ENCODE measurements at regions not wholly inside any gene's neighbourhood (a gene's known extent, or its start where the extent isn't known, plus 50 kb on each side); places are given as distances from the start of the nearest gene placed in this dataset.

- no peak for DNase-seq (ENCODE audit: low read depth, low spot score)
Measured at GRCh38 chr5:20656262-20656661, 668.3 kb upstream of the CDH18 start.

- no peak for DNase-seq (ENCODE audit: low read depth, low spot score)
Measured at GRCh38 chr5:20655211-20655610, 667.2 kb upstream of the CDH18 start.

GRCh38 chr5:20654746-20655145 lies 666.7 kb upstream of the CDH18 start:
- no peak for DNase-seq (ENCODE audit: low read depth, low spot score)

- DNase-seq (ENCODE audit: low read depth, low spot score), result no peak
Measured at GRCh38 chr5:20654033-20654432, 666.0 kb upstream of the CDH18 start.

GRCh38 chr5:20649966-20650365 lies 662.0 kb upstream of the CDH18 start:
- DNase-seq (ENCODE audit: low read depth, low spot score), result no peak

GRCh38 chr5:20648981-20649380 lies 661.0 kb upstream of the CDH18 start:
- DNase-seq (ENCODE audit: low read depth, low spot score), result no peak

GRCh38 chr5:20636686-20637085 lies 648.7 kb upstream of the CDH18 start:
- DNase-seq (ENCODE audit: low read depth, low spot score), result no peak

- no peak for DNase-seq (ENCODE audit: low read depth, low spot score)
Measured at GRCh38 chr5:20619591-20619990, 631.6 kb upstream of the CDH18 start.

- no peak for DNase-seq (ENCODE audit: low read depth, low spot score)
Measured at GRCh38 chr5:20618340-20618739, 630.3 kb upstream of the CDH18 start.

- no peak for DNase-seq (ENCODE audit: low read depth, low spot score)
Measured at GRCh38 chr5:20617841-20618240, 629.8 kb upstream of the CDH18 start.

GRCh38 chr5:20615888-20616563 lies 628.0 kb upstream of the CDH18 start:
- DNase-seq (ENCODE audit: low read depth, low spot score), result no peak

- DNase-seq (ENCODE audit: low read depth, low spot score), result no peak
Measured at GRCh38 chr5:20611620-20612019, 623.6 kb upstream of the CDH18 start.

GRCh38 chr5:20610681-20611080 lies 622.7 kb upstream of the CDH18 start:
- no peak for DNase-seq (ENCODE audit: low read depth, low spot score)

- no peak for DNase-seq (ENCODE audit: low read depth, low spot score)
Measured at GRCh38 chr5:20609126-20609525, 621.1 kb upstream of the CDH18 start.

- DNase-seq (ENCODE audit: low read depth, low spot score), result no peak
Measured at GRCh38 chr5:20608567-20608966, 620.6 kb upstream of the CDH18 start.

GRCh38 chr5:20605732-20606525 lies 617.9 kb upstream of the CDH18 start:
- DNase-seq (ENCODE audit: low read depth, low spot score), result no peak

GRCh38 chr5:20604992-20605391 lies 617.0 kb upstream of the CDH18 start:
- DNase-seq (ENCODE audit: low read depth, low spot score), result no peak

GRCh38 chr5:20601678-20602100 lies 613.7 kb upstream of the CDH18 start:
- peak; percentile 92 for DNase-seq (ENCODE audit: low read depth, low spot score)

- no peak for DNase-seq (ENCODE audit: low read depth, low spot score)
Measured at GRCh38 chr5:20590356-20590755, 602.4 kb upstream of the CDH18 start.

GRCh38 chr5:20575571-20575970 lies 587.6 kb upstream of the CDH18 start:
- no peak for DNase-seq (ENCODE audit: low read depth, low spot score)

- no peak for DNase-seq (ENCODE audit: low read depth, low spot score)
Measured at GRCh38 chr5:20574576-20574975, 586.6 kb upstream of the CDH18 start.

GRCh38 chr5:20572614-20573013 lies 584.6 kb upstream of the CDH18 start:
- no peak for DNase-seq (ENCODE audit: low read depth, low spot score)

- no peak for DNase-seq (ENCODE audit: low read depth, low spot score)
Measured at GRCh38 chr5:20570486-20570885, 582.5 kb upstream of the CDH18 start.

Measured in ELF-1 (cell line).